Left lung (tissue), 4 donors: ENCODE measurements at regions not wholly inside any gene's neighbourhood (a gene's known extent, or its start where the extent isn't known, plus 50 kb on each side); places are given as distances from the start of the nearest gene placed in this dataset.

Experiments used
- ATAC-seq: fragments of 200-7000 bp; cut with Tn5 transposase; one replicate; pipeline ENCODE4 v1.9.1; 2020; ENCODE audit warnings: moderate library complexity
- DNase-seq, 4 donors: peaks; one replicate each; pipeline ENCODE4 v3.0.0-alpha.2; 2013 to 2020
- H3K27ac ChIP-seq, 2 donors: fragments of 200-600 bp; sonication (generic) in 1 of 2; one replicate each; pipeline versions ENCODE4 v1.5.0 to v1.8.0; 2020 to 2021
- H3K27me3 ChIP-seq, 2 donors: fragments of 200-600 bp; sonication (generic) in 1 of 2; one replicate each; pipeline versions ENCODE4 v1.5.0 to v1.8.0; 2020 to 2021
- H3K36me3 ChIP-seq, 2 donors: fragments of 200-600 bp; sonication (generic) in 1 of 2; one replicate each; pipeline versions ENCODE4 v1.5.0 to v1.8.0; 2020 to 2021
- H3K4me1 ChIP-seq, 2 donors: fragments of 200-600 bp; one replicate each; pipeline ENCODE4 v1.8.0; 2021
- H3K4me3 ChIP-seq, 2 donors: fragments of 200-600 bp; sonication (generic) in 1 of 2; one replicate each; pipeline versions ENCODE4 v1.5.0 to v1.8.0; 2020 to 2021; ENCODE audit warnings: mild to moderate bottlenecking in 1 of 2
- H3K9me3 ChIP-seq, 2 donors: fragments of 200-600 bp; sonication (generic) in 1 of 2; one replicate each; pipeline versions ENCODE4 v1.5.0 to v1.8.0; 2020 to 2021
- CTCF ChIP-seq, 2 donors: fragments of 200-600 bp; sonication (generic) in 1 of 2; IDR thresholded peaks; one replicate each; pipeline versions ENCODE4 v1.5.0 to v1.8.0; 2021; ENCODE audit warnings: antibody characterized with exemption in 2 of 2
- intact Hi-C, 2 donors: fragments of 100-400 bp; cut with DNase I; formaldehyde crosslinking; loops; one replicate each; pipeline versions ENCODE4 v1.11.2 to v1.14.2; 2022
- donor health status: DM: no; HTN: yes; CAD: no.
- donor health status: DM: no; HTN: no; CAD: no.

- no peaks in the 10 kb centered on the region for H3K27me3 ChIP-seq
- intact Hi-C loops: no loop called here
These were observed 201.2 kb downstream of the CMPK2 start for GRCh38 chr2:6664332-6665061.

GRCh38 chr2:6665093-6666045 lies 200.3 kb downstream of the CMPK2 start:
- no peaks in the 10 kb centered on the region for H3K36me3 ChIP-seq
- ATAC-seq: no peak

More at GRCh38 chr2:6664332-6665061, 201.2 kb downstream of the CMPK2 start:
- Histone ChIP-seq H3K9me3 (no peaks in the 10 kb centered on the region), H3K4me3 (no peak overlapping the region), H3K36me3 (no peaks in the 10 kb centered on the region), H3K27ac (no peak overlapping the region), H3K4me1 (no peaks in the 10 kb centered on the region)
- DNase-seq (no peak), ATAC-seq (no peak)
- TF ChIP-seq CTCF (IDR thresholded peaks at IDR 0.05): no peak

GRCh38 chr2:6667326-6667725 lies 198.4 kb downstream of the CMPK2 start:
- Histone ChIP-seq H3K4me3 (no peak overlapping the region), H3K36me3 (no peaks in the 10 kb centered on the region), H3K4me1 (no peaks in the 10 kb centered on the region), H3K9me3 (no peaks in the 10 kb centered on the region), H3K27ac (no peak overlapping the region), H3K27me3 (no peaks in the 10 kb centered on the region)
- TF ChIP-seq CTCF (IDR thresholded peaks at IDR 0.05): no peak
- intact Hi-C loops: no loop called here
- ATAC-seq: no peak
- DNase-seq: no peak

More at GRCh38 chr2:6665093-6666045, 200.3 kb downstream of the CMPK2 start:
- intact Hi-C loops: no loop called here
- DNase-seq: no peak
- no peaks in the 10 kb centered on the region for H3K9me3 ChIP-seq
- H3K4me1 ChIP-seq: no peaks in the 10 kb centered on the region
- TF ChIP-seq CTCF (IDR thresholded peaks at IDR 0.05): no peak
- no peaks in the 10 kb centered on the region for H3K27me3 ChIP-seq
- H3K27ac ChIP-seq: no peak overlapping the region
- no peak overlapping the region for H3K4me3 ChIP-seq

GRCh38 chr2:6671913-6672312 lies 193.8 kb downstream of the CMPK2 start:
- no peaks in the 10 kb centered on the region for H3K9me3 ChIP-seq
- no peak for DNase-seq
- H3K4me3 ChIP-seq: no peak overlapping the region
- ATAC-seq: no peak
- intact Hi-C loops: no loop called here
- H3K4me1 ChIP-seq: no peaks in the 10 kb centered on the region
- no peak overlapping the region for H3K27ac ChIP-seq
- no peaks in the 10 kb centered on the region for H3K27me3 ChIP-seq
- H3K36me3 ChIP-seq: no peaks in the 10 kb centered on the region
- no peak for TF ChIP-seq CTCF (IDR thresholded peaks at IDR 0.05)

- intact Hi-C loops: no loop called here
These were observed 191.3 kb downstream of the CMPK2 start for GRCh38 chr2:6674381-6674780.

More at GRCh38 chr2:6674381-6674780, 191.3 kb downstream of the CMPK2 start:
- H3K4me3 ChIP-seq: no peak overlapping the region
- H3K27me3 ChIP-seq: no peaks in the 10 kb centered on the region
- no peaks in the 10 kb centered on the region for H3K36me3 ChIP-seq
- ATAC-seq (no peak), DNase-seq (no peak)
- TF ChIP-seq CTCF (IDR thresholded peaks at IDR 0.05): no peak
- no peak overlapping the region for H3K27ac ChIP-seq
- H3K9me3 ChIP-seq: no peaks in the 10 kb centered on the region
- no peaks in the 10 kb centered on the region for H3K4me1 ChIP-seq
